HPDE6-E6E7 (cell line): ENCODE measurements at regions not wholly inside any gene's neighbourhood (a gene's known extent, or its start where the extent isn't known, plus 50 kb on each side); places are given as distances from the start of the nearest gene placed in this dataset.

Experiments used
- DNase-seq: peaks from one replicate; pipeline ENCODE4 v3.0.0; 2011; ENCODE audit warnings: missing footprints; ENCODE audit errors: extremely low spot score

DNA sequence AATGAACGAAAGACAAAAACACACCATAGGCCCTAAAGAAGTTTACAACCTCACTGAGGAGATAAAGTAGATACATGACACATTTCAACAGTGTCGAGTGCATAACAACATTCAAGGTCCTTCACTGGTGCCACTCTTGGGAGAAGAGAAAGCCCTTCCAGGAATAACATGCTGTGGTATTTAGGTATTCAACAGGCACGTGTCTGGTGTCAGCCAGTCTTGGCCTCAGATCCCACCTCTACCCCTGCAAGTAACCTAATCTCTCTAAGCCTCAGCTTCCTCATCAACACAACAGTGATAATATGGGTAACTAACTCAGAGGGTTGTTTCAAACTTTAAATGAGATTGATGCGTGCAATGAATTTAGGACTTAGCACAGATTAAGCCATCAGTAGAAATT, 235.0 kb upstream of the ZC3H12C start:
- no peak for DNase-seq

DNA sequence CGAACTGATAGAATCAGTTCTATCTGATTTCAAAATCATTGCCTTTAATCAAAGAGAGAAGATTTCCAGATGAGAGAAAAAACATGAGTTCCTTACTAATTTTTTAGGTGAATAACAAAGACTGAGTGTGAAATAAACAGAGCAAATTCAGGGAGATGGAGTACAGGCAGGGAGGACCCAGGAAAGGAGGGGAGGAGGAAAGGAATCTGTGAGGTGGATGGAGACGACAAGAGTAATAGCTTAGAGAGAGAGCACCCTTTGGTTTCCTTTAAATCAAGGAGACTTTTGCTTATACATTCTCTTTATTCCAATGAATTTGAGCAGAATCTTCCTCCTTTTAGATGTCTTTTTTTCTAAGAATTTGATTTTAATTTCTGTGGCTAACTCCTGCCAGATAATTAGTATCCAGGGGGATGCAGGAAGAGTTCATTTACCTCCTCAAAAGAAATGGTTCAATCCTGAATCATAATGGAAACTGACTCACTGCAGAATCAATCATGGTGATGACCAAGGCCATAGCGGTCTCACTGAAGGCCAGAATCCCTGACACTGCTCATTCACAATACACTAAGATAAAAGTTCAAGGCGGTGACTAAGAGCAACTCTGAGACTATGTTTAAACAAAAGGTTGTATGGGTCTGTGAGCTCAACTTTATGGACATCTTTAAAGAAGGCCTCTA, 234.0 kb upstream of the ZC3H12C start:
- no peak for DNase-seq

DNA sequence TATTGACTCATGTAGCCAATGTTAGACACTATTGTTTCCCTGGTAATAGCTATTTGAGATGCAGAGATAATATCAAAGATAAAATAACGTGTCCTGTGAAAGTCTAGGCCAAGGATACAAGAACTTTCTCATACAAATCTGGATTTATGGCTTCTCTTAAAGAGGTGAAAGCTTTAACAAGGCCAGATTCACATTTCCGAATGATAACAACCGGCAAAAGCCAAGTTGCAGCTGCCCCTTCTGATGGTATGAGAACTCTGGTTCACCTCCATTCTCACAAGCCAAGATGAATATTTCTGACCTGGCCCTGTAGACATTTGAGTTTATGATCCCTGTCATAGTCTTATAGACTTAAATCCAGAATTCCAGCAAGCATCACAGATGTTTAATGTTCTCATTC, 230.4 kb upstream of the ZC3H12C start:
- no peak for DNase-seq

DNA sequence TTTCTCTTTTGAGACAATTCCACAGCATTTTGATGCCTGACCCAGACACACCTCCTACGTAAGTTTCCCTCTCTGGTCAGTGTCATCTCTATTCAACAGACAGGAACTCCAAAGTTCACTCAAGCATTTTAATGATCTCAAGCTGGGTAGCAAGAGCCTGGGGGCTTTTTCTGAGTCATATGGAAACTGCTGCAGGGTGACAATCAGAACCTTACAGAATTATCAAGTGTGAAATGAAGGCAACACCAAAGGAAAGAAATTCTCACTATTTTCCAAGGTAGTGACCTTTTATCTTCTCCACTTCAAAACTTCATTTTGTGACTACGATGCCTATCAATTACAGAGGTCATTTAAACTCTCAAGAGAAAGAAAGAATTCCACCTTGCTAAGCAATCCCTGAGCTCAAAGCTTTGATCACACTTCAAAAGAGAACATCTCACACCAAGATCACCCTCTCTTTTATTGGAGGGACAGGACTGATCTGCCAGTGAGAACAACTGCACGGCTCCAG, 229.0 kb upstream of the ZC3H12C start:
- DNase-seq, result no peak

DNA sequence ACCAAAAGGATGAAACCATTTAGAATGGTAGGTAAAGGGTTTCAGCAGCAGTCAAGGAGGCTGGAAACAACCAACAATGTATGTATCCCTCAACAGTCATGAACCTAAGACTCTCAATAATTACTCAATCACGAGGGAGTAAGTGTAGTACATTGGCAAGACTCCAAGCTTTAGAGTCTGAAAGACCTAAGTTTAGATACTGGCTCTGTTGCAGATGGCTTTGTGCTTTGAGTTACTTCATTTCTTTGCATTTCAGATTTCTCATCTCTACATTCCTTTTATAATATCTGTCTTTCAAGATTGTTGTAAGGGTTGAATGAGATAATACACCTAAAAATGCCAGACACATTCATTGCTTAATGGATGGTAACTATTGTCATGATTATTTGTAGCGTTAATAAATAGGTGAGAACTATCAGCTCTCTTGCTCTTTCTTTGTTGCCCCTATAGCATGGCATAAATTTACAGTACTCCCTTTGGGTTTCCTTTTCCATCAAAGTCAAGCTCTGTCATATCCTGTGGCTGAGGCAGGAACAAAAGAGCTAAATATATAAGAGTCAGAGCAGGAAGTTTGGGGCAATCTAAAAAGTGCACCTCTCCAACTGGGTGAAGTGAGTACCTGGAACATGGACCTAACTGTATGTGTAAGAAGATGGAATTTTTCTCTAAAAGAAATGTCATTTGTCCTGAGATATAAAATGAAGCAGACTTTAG, 228.2 kb upstream of the ZC3H12C start:
- DNase-seq, result no peak

DNA sequence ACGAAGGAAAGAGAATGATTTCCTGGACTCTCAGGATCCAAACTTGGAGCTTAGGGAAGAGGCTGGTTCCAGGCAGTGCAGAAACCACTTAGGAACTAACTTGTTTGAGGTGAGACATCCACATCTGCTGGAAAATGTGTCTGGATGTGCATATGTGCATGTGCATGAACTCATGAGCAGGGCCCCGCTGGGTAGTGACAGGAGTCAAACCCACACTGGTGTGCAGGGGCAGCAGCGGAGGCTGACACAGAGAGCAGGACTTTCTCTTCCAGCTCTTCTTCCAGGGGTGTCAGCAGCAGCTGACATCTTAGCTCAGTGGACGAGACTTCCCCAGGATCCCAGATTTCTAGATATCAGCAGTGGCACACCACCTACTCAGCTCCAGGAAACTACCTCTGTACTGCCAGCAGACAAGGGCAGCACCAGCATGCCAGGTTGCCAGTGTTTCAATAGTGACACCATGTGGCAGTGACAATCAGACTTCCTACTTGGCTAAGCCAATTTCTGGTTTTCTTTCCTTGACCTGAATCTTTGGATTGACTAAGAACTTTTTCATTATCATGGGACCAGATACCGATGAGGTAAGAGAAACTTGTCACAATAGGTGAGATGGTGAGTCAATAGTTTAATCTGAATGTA, 227.5 kb upstream of the ZC3H12C start:
- DNase-seq, result no peak

DNA sequence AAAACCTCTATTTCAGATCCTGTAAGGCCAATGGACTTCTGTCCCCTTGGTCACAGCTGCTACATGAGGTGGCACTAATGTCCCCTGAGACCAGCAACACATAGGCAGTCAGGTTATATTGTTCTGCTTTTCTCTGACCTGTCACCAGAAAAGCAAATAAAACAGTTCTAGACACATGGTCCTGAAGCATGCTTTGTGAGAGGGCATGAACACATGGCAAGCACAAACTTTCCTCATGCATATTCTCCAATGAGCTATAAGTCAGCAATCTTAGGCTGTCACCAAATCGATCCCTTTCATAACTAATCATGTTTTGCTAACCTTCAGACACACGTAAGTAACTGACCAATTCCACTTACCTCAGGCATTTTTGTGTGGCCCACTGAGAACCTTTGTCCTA, 225.4 kb upstream of the ZC3H12C start:
- no peak for DNase-seq

DNA sequence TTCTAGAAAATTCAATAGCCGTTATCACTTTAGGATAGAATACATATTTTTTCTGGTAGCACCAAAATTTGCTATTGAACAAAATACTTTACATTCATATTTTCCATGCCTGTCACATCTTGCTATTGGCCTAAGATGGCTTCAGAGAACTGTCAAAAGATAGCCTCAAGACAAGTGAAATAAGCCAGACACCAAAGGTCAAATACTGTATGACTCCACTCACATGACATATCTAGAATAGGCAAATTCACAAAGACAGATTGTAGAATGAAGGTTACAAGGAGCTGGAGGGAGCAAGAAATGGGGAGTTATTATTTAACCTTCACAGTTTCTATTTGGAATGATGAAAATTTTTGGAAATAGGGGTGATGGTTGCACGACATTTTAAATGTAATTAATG, 223.7 kb upstream of the ZC3H12C start:
- DNase-seq, result no peak

DNA sequence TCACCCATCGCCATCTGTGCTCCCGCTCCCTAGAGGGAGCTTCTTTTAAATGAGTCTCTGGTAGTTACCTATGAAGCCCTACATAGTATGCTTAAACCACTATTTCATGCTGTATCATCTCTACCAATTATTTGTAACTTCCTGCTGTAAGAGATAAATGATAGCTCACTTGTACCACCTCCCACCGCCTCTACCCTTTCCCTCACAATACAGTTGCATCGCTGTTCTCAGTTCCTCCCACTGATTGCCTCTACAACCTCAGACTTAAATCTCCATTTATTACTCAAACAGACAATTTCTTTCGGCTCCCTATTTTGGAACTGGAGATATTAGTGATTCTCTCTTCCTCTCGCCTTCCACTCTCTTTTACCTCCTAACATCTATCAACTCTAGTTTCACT, 222.9 kb upstream of the ZC3H12C start:
- no peak for DNase-seq

DNA sequence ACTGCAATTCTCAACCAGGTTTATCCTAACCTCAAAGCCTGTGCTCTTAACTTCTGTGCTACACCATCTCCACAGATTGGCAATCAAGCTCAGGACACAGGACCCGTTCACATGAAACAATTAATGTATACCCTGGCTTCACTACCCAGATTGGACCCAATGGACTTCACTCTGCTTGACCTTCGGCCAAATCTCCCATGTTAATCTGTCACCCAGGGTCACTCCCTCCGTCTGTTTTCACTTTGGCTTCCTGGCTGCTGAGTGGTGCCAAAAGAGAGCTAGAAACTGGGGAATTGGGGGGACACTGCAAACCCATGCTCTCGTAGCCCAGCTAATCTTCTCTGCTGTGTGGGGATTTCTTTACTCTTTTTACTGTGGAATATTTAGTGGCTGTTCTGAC, 216.1 kb upstream of the ZC3H12C start:
- no peak for DNase-seq

DNA sequence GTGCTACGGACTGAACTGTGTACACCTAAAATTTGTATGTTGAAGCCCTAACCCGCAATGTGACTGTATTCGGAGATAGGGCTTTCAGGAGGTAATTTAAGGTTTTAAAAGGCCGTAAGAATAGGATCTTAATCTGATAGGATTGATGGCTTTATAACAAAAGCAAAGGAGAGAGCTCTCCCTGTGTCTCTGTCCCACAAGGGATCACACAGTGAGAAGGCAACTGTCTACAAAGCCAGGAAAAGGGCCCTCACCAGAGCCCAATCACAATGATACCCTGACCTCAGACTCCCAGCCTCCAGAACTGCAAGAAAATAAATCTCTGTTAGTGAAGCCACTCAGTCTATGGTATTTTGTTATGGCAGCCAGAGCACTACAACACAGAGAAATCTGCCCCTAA, 208.7 kb upstream of the ZC3H12C start:
- no peak for DNase-seq

DNA sequence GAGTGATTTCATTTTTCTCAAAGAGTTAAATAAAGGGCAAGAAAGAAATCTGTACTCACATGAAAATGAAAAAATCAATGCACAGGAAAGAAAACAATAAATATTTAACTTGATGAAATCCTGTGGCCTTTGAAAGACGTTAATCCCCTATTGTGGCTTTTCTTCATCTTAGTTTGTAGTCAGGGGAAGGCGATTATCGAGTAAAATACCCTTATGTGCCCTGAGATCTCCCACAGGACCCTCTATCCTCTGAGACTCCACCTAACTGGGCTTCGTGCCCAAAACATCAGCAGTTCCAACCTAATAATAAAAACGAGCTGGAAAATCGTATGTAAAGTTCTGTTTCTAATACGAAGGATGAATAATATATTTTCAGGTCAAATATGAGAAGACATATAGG, 208.2 kb upstream of the ZC3H12C start:
- DNase-seq, result no peak

DNA sequence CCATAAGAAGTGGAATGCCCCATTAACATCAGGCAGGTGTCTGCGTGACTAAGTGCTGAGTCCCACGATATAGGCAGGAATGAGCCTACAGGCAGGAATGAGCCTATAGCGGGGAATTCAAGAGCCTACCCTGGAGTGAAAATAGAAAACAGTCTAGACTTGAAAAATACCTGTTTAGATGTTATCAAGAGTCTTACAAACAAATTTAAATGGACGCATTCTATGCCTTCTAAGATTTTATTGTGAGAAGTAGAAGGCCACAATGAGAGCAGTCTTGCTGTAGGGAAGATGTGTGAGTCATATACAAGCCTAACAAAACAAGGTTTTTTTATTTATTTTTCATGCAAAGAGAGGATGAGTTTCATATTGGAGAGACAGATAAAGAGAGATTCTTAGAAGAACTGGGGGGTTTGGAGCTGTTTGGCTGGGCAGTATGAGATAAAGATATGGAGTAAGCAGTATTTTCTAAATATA, 200.8 kb upstream of the ZC3H12C start:
- DNase-seq, result peak; percentile 76

DNA sequence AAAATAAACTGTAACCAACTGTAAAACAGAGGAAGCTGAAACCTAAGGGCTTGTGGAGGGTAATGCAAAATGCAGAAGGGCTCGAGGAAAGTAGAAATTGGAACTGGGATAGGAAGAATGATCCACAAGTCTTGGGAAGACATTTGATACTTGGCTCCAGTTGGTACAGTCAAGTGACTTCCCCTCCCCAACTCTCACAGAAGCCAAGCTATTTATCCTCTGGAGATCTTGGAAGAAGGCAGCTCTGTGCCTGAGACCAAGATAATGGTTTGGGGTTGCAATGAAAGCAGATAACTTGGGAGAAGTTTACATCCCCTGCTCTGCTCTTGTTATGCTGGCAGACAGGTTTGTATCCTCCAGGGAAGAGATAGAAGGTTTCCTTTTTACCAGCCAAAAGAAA, 198.9 kb upstream of the ZC3H12C start:
- no peak for DNase-seq

DNA sequence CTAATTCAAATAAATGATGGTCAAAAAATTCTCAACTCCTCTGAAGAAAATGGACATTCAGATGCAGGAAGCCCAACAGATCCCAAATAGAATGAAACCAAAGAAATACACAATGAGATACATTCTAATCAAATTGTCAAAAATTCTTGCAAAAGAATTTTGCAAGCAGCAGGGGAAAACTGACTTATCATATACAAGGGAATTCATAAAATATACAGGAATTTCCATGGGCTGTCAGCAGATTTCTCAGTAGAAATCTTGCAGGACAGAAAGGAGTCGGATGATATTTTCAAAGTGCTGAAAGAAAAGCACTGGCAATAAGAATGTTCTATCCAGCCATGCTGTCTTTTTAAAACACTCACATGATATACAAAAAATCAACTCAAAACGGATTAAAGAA, 194.6 kb upstream of the ZC3H12C start:
- DNase-seq, result no peak

DNA sequence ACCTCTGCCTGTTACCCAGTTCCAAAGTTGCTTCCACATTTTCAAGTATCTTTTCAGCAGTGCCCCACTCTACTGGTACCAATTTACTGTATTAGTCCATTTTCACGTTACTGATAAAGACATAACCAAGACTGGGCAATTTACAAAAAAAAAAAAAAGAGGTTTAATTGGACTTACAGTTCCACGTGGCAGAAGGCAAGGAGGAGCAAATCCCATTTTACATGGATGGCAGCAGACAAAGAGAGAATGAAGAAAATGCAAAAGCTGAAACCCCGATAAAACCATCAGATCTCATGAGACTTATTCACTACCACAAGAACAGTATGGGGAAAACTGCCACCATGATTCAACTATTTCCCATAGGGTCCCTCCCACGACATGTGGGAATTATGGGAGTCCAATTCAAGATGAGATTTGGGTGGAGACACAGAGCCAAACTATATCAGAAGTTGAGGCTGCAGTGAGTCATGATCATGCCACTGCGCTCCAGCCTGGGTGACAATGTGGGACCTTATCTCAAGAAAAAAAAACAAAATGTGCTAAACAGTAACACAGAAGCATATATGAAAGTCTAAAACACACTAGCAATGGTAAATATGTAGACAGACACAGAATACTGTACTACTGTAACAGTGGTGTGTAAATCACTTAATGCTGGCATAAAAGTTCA, 190.3 kb upstream of the ZC3H12C start:
- no peak for DNase-seq

DNA sequence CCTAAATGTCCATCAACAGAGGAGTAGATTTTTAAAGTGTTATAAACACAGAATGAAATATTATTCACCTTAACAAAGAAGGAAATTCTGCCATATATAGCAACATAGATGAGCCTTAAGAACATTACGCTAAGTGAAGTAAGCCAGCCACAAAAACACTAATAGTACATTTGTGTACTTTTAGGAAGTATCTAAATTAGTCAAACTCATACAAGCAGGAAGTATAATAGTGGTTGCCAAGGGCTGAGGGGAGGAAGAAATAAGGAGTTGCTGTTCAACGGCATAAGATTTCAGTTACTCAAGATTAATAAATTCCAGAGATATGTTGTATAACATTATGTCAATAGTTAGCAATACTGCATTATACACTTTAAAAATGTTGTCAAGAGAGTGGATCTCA, 181.7 kb upstream of the ZC3H12C start:
- no peak for DNase-seq

DNA sequence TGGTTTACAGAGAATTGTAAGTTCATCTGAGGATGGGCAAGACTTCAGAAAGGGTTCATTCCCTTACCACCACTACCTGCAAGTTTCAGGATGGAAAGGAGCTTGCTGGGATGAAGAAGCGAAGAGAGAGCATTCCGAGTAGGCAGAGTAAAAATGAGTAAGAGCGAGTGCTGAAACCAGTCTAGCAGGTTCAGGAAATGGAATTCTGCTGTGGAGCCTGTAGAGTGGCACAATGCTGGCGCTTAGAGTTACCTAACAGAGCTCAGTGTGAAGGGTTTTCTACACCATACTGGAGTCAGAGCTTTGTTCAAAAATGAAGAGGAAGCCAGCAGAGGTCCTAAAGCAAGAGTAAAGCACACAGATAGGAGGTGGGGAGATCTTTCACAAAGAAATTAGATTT, 179.2 kb upstream of the ZC3H12C start:
- DNase-seq, result peak; percentile 49

DNA sequence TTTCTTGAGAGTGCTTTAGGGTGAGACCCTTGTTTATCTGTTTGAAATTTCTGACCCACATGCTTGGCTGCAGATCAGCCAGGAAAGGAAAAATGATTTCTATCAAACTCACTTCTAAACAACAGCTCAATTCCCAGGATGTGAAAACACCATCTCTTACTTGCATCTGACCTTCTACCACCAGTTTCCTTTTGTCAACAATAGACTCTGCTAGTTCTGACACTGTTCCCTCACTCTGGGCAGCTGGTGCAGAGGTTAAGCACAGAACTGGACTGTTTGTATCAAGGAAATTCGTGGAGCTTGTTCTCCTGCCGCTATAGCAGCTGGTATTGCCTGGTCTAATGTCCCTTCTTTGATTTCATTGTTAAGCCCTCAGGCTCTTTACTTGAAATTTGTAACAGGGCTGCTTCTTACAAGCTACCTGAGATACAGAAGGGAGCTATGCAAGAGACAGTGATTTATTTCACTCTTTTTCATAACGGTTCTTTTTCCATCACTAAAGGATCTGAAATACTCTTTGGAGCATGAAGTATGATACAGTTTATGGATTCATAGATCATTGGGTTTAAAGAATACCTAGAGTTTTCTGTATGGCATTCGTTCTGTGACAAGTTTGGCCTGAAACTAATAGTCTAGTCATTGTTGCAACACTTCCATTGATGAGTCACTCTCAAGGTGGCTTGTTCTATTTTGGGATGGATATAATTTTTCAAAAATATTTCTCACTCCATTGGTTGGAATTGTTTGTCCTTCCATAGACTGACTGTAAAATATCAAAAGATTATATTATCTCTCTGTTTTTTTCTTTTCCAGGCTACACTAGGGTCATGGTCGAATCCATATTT, 178.2 kb upstream of the ZC3H12C start:
- no peak for DNase-seq

DNA sequence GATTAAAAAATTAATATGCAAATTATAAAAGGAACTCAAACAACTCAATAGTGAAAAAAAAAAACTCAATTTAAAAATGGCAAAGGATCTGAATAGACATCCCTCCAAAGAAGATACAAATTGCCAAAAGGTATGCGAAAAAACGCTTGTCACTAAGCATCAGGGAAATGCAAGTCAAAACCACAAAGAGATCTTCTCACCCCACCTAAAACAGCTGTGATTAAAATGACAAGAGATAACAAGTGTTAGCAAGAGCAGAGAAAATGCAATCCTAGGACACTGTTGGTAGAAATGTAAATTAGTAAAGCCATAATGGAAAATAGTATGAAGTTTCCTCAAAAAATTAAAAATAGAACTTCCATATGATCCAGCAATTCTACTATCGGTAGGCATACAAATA, 166.3 kb upstream of the ZC3H12C start:
- DNase-seq, result no peak

DNA sequence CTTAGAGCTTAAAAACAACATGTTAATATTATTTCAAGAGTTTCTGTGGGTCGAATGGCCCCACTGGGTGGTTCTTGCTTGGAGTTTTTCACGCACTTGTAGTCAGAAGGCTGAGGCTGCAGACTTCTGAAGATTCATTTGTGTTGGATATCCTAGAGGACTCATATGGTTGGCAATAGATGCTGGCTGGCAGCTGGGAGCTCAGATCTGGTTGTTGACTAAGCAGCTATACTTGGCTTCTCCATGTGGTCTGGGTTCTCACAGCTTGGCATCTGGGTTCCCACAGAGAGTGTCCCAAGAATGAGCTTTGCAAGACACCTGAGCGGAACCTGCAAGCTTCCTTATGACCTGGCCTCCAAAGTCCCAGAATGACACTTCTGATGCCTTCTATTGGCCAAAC, 163.9 kb upstream of the ZC3H12C start:
- no peak for DNase-seq
